ENCODE measurements at regions not wholly inside any gene's neighbourhood (a gene's known extent, or its start where the extent isn't known, plus 50 kb on each side); places are given as distances from the start of the nearest gene placed in this dataset.
A peak's percentile ranks its signal among the peaks of the same experiment; 100 is the strongest.

GRCh38 chr1:36573445-36573844 is 90.7 kb upstream of the CSF3R start:
- H2BK120ac ChIP-seq (replicated peaks; ENCODE audit: low read depth, low read length): no peak overlapping the region
- no peak overlapping the region for H4K91ac ChIP-seq (replicated peaks; ENCODE audit: insufficient read length, low read length)
- H4K20me1 ChIP-seq (replicated peaks in 1 of 2; ENCODE audit: control insufficient read depth in 1 of 2, insufficient read depth in 2 of 2, low read length in 2 of 2): no peaks in the 10 kb centered on the region
- H3K79me2 ChIP-seq (ENCODE audit: control insufficient read depth in 1 of 2, insufficient read depth in 2 of 2, low read length in 2 of 2): no peaks in the 10 kb centered on the region
- H3K27ac ChIP-seq (ENCODE audit: low read depth, low read length): no peak overlapping the region
- H3K9me3 ChIP-seq (ENCODE audit: insufficient read depth in 2 of 2, low read depth in 1 of 2, low read length in 1 of 2): no peaks in the 10 kb centered on the region
- H3K27me3 ChIP-seq (replicated peaks in 1 of 4; ENCODE audit: control insufficient read depth in 3 of 4, extremely low read depth in 1 of 4, insufficient read depth in 3 of 4, low read length in 3 of 4): no peaks in the 10 kb centered on the region; a peak in 2 of 7 replicates
- peak overlapping the region; percentile 73; the same call in 1 of the 2 replicates for H2BK15ac ChIP-seq (ENCODE audit: low read length)
- ChIA-PET CTCF (ENCODE audit: partially characterized antibody) (interaction anchor here (0.5 to 9.4 kb wide), 12 partner anchors 14 to 776 kb away, joined by 3 to 125 read pairs (median 6); no protein-coding TSS in a partner anchor), POLR2A (ENCODE audit: partially characterized antibody) (no interaction called here)
- H2BK20ac ChIP-seq (ENCODE audit: low read length): no peak overlapping the region
- no peak overlapping the region for H2BK5ac ChIP-seq (ENCODE audit: low read depth, low read length)
- no peak overlapping the region for H2BK12ac ChIP-seq (ENCODE audit: low read depth, low read length)
- no peak overlapping the region for H2AFZ ChIP-seq (ENCODE audit: low read length)
- 84% methylated on average over 6 of the region's 6 CpGs; no CpG with 5 or more reads in 1 of the 2 experiments for WGBS, 2 experiments (ENCODE audit: extremely low coverage in 1 of 2, insufficient coverage in 1 of 2, insufficient read length in 1 of 2, insufficient replicate concordance in 2 of 2, low coverage in 1 of 2, low lambda C conversion rate in 2 of 2, missing lambda C conversion rate in 1 of 2)
- FAIRE-seq (no peak), DNase-seq (ENCODE audit: low read depth in 1 of 2, low spot score in 2 of 2) (no peak)
- H3K4me2 ChIP-seq (ENCODE audit: insufficient read depth in 1 of 2, low read depth in 2 of 2, low read length in 2 of 2): no peak overlapping the region
- H3K23me2 ChIP-seq (ENCODE audit: low read depth, low read length): no peaks in the 10 kb centered on the region; the same call in 1 of the 2 replicates
- H3K14ac ChIP-seq (ENCODE audit: insufficient read length): no peak overlapping the region
- H4K8ac ChIP-seq (ENCODE audit: extremely low read depth, insufficient read depth, low read length): no peak overlapping the region
- H2AK5ac ChIP-seq (ENCODE audit: low read depth, low read length): no peak overlapping the region
- H3K9ac ChIP-seq (replicated peaks in 1 of 4; ENCODE audit: extremely low read depth in 1 of 4, low read depth in 3 of 4, low read length in 3 of 4): no peak overlapping the region
- no peaks in the 10 kb centered on the region for H3K79me1 ChIP-seq (ENCODE audit: low read depth, low read length)
- no peak overlapping the region for H3K56ac ChIP-seq (replicated peaks; ENCODE audit: insufficient read length, low read depth, low read length)
- H4K5ac ChIP-seq (ENCODE audit: insufficient read length, low read depth, low read length): no peak overlapping the region
- no peak overlapping the region for H3K4me3 ChIP-seq (ENCODE audit: extremely low read depth in 1 of 4, insufficient read depth in 2 of 4, low read depth in 3 of 4, low read length in 4 of 4)
- H3K18ac ChIP-seq (ENCODE audit: extremely low read depth, low read length): no peak overlapping the region
- no peak overlapping the region for H3K23ac ChIP-seq (ENCODE audit: insufficient read length)
- H3K36me3 ChIP-seq (ENCODE audit: control insufficient read depth in 2 of 4, insufficient read depth in 4 of 4, low read length in 3 of 4): no peaks in the 10 kb centered on the region
- H3K4me1 ChIP-seq (replicated peaks in 1 of 4; ENCODE audit: control insufficient read depth in 3 of 4, insufficient read depth in 4 of 4, low read length in 3 of 4): peaks cover 0 to 14% (median 6%) of the 10 kb centered on the region in 4 experiments; a peak in 5 of 7 replicates
- no peak overlapping the region for H3K4ac ChIP-seq (replicated peaks; ENCODE audit: insufficient read length, low read depth, low read length)
- TF ChIP-seq POU5F1 (IDR thresholded peaks at IDR 0.05; ENCODE audit: low read depth, low read length) (no peak), BACH1 (IDR thresholded peaks at IDR 0.05; ENCODE audit: low read length) (no peak), KDM1A (IDR thresholded peaks at IDR 0.05; ENCODE audit: borderline replicate concordance, low read length) (no peak), CHD1 (IDR thresholded peaks at IDR 0.05; ENCODE audit: low read depth, low read length) (no peak), MAX (IDR thresholded peaks at IDR 0.05) (no peak), TCF12 (IDR thresholded peaks at IDR 0.05; ENCODE audit: low read depth, low read length) (no peak), KDM5A (IDR thresholded peaks at IDR 0.05; ENCODE audit: low read length) (no peak), NANOG (IDR thresholded peaks at IDR 0.05; ENCODE audit: insufficient read depth, low read depth, low read length, poor library complexity, severe bottlenecking) (no peak), GTF2F1 (IDR thresholded peaks at IDR 0.05; ENCODE audit: borderline replicate concordance, low read depth, low read length) (no peak), POLR2AphosphoS5 (IDR thresholded peaks at IDR 0.05; ENCODE audit: low read depth, low read length) (no peak)

Measured in H1 (cell line).